ENCODE measurements at regions not wholly inside any gene's neighbourhood (a gene's known extent, or its start where the extent isn't known, plus 50 kb on each side); places are given as distances from the start of the nearest gene placed in this dataset.

- TF ChIP-seq CTCF (IDR thresholded peaks at IDR 0.05; ENCODE audit: low read depth, low read length), result no peak
- CTCF ChIA-PET, result no interaction called here
- POLR2A ChIA-PET, result no interaction called here
- Histone ChIP-seq H3K27ac (ENCODE audit: low read depth, low read length) (no peak overlapping the region), H3K9me3 (ENCODE audit: control insufficient read depth, insufficient read depth, low read length) (no peaks in the 10 kb centered on the region; the same call in 1 of the 2 replicates), H3K4me3 (ENCODE audit: low read depth, low read length) (no peak overlapping the region), H3K27me3 (ENCODE audit: control insufficient read depth, insufficient read depth, low read length) (no peaks in the 10 kb centered on the region)
- DNase-seq (ENCODE audit: low read depth, low spot score), result no peak
Observed at GRCh38 chr1:58996341-58997059, 212.7 kb upstream of the JUN start.

DNA sequence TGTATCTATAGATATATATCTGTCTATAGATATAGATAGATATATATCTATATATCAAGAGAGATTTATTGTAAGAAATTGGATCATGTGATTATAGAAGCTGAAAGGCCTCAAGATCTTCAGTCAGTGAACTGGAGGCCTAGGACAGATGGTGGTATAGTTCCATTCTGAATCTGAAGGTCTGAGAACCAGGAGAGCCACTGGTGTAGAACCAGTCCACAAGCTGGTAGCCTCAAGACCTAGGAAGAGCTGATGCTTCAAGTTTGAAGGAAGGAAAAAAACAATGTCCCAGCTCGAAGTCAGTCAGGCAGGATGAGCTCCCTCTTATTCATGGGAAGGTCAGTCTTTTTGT, 213.2 kb upstream of the JUN start:
- Histone ChIP-seq H3K27ac (ENCODE audit: low read depth, low read length) (no peak overlapping the region), H3K4me3 (ENCODE audit: low read depth, low read length) (no peak overlapping the region), H3K27me3 (ENCODE audit: control insufficient read depth, insufficient read depth, low read length) (no peaks in the 10 kb centered on the region), H3K9me3 (ENCODE audit: control insufficient read depth, insufficient read depth, low read length) (no peaks in the 10 kb centered on the region; the same call in 1 of the 2 replicates)
- no peak for TF ChIP-seq CTCF (IDR thresholded peaks at IDR 0.05; ENCODE audit: low read depth, low read length)
- DNase-seq (ENCODE audit: low read depth, low spot score), result no peak
- ChIA-PET CTCF (no interaction called here), POLR2A (no interaction called here)

GRCh38 chr1:58997637-58998036, 213.8 kb upstream of the JUN start:
- ChIA-PET POLR2A (no interaction called here), CTCF (no interaction called here)
- no peak for DNase-seq (ENCODE audit: low read depth, low spot score)
- Histone ChIP-seq H3K4me3 (ENCODE audit: low read depth, low read length) (no peak overlapping the region), H3K9me3 (ENCODE audit: control insufficient read depth, insufficient read depth, low read length) (no peaks in the 10 kb centered on the region; the same call in 1 of the 2 replicates), H3K27me3 (ENCODE audit: control insufficient read depth, insufficient read depth, low read length) (no peaks in the 10 kb centered on the region), H3K27ac (ENCODE audit: low read depth, low read length) (no peak overlapping the region)
- no peak for TF ChIP-seq CTCF (IDR thresholded peaks at IDR 0.05; ENCODE audit: low read depth, low read length)

DNA sequence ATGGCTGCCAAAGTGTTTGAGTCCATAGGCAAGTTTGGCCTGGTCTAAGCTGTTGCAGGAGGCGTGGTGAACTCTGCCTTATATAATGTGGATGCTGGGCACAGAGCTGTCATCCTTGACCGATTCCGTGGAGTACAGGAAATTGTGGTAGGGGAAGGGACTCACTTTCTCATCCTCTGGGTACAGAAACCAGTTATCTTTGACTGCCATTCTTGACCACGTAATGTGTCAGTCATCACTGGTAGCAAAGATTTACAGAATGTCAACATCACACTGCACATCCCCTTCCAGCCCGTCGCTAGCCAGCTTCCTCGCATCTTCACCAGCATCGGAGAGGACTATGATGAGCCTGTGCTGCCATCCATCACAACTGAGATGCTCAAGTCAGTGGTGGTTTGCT, 215.8 kb upstream of the JUN start:
- POLR2A ChIA-PET, result no interaction called here
- no peaks in the 10 kb centered on the region for H3K27me3 ChIP-seq (ENCODE audit: control insufficient read depth, insufficient read depth, low read length)
- no peak overlapping the region for H3K4me3 ChIP-seq (ENCODE audit: low read depth, low read length)
- CTCF ChIA-PET, result no interaction called here
- H3K9me3 ChIP-seq (ENCODE audit: control insufficient read depth, insufficient read depth, low read length), result no peaks in the 10 kb centered on the region; the same call in 1 of the 2 replicates
- no peak overlapping the region for H3K27ac ChIP-seq (ENCODE audit: low read depth, low read length)
- no peak for TF ChIP-seq CTCF (IDR thresholded peaks at IDR 0.05; ENCODE audit: low read depth, low read length)
- no peak for DNase-seq (ENCODE audit: low read depth, low spot score)

- CTCF ChIA-PET, result interaction anchor here (0.8 kb wide), 1 partner anchor 201 kb away, joined by 3 read pairs; no protein-coding TSS in a partner anchor
- no peak for TF ChIP-seq CTCF (IDR thresholded peaks at IDR 0.05; ENCODE audit: low read depth, low read length)
- DNase-seq (ENCODE audit: low read depth, low spot score), result no peak
- Histone ChIP-seq H3K27me3 (ENCODE audit: control insufficient read depth, insufficient read depth, low read length) (no peaks in the 10 kb centered on the region), H3K4me3 (ENCODE audit: low read depth, low read length) (no peak overlapping the region), H3K27ac (ENCODE audit: low read depth, low read length) (no peak overlapping the region), H3K9me3 (ENCODE audit: control insufficient read depth, insufficient read depth, low read length) (no peaks in the 10 kb centered on the region; the same call in 1 of the 2 replicates)
- POLR2A ChIA-PET, result no interaction called here
Observed at GRCh38 chr1:59004755-59005154, 220.9 kb upstream of the JUN start.

All from AG04450 (cell line).